ENCODE measurements at regions not wholly inside any gene's neighbourhood (a gene's known extent, or its start where the extent isn't known, plus 50 kb on each side); places are given as distances from the start of the nearest gene placed in this dataset.
"Not testable (repeated sequence)": the region's sequence is repeated elsewhere in the genome, so short reads cannot be mapped to it uniquely, and the experiment has no call there.

- FAIRE-seq, result no peak
Observed at GRCh38 chr2:40584432-40584831, 132.5 kb upstream of the SLC8A1 start.

DNA sequence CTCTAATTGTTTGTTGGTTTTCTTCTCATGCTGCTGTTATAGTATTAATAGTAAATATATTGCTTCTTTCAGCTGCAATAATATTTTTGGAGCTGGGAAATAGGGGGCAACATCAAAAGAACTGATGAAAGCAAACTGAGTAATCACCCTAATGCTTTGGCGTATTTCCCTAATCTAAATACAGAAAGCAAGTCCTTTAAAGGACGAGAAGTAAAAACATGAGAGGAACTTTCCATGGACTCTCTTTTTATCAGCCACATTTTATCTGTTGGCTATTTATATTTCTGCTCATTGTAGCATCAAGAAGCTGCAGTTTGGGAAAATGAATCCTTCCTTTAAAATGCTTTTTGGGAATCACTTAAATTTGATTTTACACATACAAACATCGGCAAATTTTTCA is 139.9 kb upstream of the SLC8A1 start:
- FAIRE-seq, result no peak

- peak; percentile 25 for FAIRE-seq
Observed at GRCh38 chr2:40592218-40592617, 140.3 kb upstream of the SLC8A1 start.

DNA sequence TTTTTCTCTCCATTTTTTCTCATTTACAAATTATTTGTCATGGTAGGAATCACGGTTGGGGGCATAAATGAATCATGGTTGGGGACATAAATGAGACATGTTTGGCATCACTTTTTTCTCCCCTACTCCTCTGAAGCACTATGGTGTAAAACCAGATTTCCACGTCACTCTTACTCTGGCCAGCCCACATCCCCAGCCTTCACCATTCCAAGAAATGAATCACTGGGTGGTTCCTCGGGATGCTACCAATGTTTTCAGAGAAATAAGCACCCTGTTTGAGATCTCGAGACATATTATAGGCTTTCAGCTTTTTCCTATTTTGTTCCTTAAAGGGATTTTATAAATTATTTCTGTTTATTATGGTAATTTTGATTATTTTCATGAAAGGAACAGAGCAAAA is 155.0 kb upstream of the SLC8A1 start:
- FAIRE-seq, result no peak

DNA sequence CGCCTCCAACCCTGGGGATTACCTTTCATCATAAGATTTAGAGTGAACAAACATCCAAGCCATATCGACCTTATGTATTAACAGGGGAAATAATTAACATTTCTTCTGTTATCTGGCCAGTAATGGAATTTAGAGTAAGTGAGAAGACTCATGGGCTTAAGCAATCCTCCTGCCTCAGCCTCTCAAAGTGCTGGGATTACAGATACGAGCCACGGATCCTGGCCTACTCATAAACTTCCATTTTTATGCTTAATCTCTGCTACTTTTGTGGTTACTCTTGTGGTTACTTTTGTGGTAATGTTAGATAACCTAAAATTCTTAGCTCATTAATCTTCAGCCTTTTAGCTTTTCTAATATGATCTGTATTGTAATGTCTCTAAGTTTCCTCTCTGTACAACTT is 159.3 kb upstream of the SLC8A1 start:
- FAIRE-seq, result no peak

- no peak for FAIRE-seq
Observed at GRCh38 chr2:40625849-40626248, 174.0 kb upstream of the SLC8A1 start.

- FAIRE-seq, result no peak
Observed at GRCh38 chr2:40628556-40628955, 176.7 kb upstream of the SLC8A1 start.

DNA sequence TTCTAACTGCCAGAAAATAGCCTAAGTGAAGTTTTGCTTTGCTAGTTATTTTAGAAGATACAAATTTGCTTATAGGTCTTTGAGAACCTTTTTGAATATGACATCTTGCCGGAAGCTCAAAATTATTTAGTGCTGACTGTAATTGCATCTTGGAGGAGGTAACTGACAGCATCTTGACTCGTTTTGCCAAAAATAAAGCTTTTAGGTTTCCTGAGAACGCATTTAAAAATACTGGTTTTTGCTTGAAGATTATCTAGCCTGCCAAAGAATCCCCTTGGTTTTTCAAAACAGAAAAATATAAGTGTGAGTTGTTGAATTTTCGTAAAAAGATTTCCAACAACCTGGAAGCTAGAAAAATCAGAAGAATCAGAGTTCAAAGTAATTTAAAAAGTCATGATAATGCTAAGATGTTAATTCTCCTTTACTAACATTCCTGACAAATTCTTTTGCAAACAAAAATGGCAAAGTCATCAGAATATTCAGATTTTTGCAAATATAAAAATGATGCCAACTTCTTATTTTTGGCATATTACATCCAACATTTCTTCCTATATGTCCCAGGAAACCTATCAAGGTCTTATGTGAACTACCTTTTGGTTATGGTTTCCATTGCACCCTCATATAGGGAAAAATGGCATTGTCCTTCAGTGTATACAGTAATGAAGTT is 178.0 kb upstream of the SLC8A1 start:
- no peak for FAIRE-seq

GRCh38 chr2:40639320-40639719 is 187.4 kb upstream of the SLC8A1 start:
- no peak for FAIRE-seq

- no peak for FAIRE-seq
Observed at GRCh38 chr2:40642237-40642636, 190.3 kb upstream of the SLC8A1 start.

DNA sequence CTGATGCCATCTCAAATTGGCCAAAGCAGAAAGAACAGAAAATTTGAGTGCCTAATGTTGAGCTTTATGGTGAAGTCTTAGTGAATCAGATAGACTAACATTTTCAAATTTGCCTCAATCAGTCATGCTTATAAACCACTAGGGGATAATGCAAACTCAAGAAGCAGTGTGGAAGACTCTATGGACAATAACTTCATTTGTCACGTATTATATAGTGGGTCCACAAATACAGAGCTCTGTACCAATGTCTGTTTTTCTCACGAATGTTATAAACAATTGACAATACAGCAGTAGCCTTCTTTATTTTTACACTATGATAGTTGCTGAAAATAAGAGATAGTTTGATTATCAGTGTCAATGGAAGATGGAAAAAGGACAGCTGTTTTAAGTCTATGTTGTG is 190.8 kb upstream of the SLC8A1 start:
- no peak for FAIRE-seq

- FAIRE-seq, result no peak
Observed at GRCh38 chr2:40646642-40647041, 194.8 kb upstream of the SLC8A1 start.

GRCh38 chr2:40652155-40652554 is 200.3 kb upstream of the SLC8A1 start:
- no peak for FAIRE-seq

- no peak for FAIRE-seq
Observed at GRCh38 chr2:40653829-40654228, 201.9 kb upstream of the SLC8A1 start.

DNA sequence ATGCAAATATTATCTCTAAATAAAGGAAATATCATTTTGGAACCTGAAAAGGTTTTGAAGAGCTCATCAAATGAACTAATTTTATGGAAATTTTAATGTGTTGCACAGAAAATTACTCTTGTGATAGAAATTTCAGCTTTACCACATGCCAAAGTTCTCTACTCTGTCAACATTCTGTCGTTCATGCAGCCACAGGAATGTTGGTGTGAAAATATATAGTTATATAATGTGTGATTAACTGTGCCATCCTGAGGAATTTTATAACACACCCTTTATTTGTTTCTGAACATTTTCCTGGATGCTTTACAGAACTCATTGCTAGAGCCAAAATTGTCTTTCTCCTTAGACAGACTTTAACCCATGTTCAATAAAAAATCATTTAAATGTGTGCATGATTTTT is 202.5 kb upstream of the SLC8A1 start:
- no peak for FAIRE-seq

DNA sequence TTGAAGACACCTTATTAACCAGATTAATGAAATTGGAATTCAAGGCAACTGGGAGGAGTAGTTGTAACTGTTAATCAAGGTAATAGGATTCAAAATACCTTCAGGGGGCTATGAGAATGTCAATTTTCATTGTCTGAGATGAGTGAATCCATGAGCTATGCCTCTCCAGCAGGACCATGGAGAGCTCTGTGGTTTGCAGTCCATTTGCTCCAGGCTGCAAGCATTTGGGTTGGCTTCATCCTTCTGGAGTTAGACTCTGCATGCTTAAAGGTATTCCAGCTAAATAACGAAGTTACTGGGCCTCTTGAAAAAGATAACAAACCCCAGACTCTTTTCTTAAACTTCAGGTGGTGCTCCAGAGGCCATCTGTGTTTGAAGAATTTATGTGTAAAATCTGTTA is 207.1 kb upstream of the SLC8A1 start:
- no peak for FAIRE-seq

DNA sequence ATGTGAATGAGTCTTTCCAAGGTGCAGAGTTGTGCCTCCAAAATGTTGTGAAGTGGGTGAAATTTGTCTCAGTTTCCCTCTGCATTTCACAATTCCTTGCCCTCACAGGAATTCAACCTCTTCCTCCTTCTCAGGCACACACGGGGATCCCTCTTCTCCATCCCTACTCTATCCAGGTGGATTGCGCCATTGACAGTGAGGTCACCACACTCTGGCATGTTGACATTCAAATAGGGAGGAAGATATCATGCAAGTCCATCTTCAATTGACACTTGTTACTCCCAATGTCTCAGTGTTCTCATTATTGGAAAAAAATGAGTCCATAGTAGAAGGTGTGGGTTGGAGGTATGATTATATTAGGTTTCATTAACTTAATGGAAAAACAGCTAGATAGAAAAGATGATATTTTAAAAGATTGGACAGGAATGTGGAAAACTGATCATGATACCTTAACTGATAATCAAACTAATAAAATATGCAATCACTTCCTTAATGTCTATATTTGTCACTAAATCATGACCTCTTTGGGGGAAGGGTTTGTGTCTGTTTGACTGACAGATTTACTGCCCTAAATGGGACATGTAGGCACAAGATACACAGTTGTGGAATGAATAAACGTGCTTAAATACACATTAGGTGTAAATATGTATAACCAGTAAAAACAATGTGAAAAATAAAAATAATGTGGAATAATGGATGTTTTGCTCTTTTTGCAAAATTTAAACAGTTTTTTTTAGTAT is 213.8 kb upstream of the SLC8A1 start:
- peak; percentile 29 for FAIRE-seq

GRCh38 chr2:40666398-40666797 is 214.5 kb upstream of the SLC8A1 start:
- no peak for FAIRE-seq

DNA sequence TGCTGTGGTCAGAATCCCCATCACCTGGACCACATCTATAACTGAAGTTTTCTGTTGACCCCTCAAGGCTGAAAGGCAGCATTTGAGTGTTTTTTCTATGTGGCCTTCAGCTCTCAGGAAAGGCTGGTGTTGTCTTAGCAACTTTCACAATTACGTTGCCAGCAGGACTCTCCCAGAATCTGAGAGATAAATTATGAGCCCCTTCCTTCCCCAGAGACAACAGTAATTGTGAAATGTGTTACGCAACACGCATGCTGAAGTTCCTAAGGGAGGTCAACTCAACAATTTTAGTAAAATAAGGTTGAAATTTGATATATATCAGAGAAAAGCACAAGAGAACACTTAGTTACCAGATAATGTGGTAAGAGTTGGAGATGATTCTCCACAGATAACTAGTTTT is 216.5 kb upstream of the SLC8A1 start:
- no peak for FAIRE-seq

DNA sequence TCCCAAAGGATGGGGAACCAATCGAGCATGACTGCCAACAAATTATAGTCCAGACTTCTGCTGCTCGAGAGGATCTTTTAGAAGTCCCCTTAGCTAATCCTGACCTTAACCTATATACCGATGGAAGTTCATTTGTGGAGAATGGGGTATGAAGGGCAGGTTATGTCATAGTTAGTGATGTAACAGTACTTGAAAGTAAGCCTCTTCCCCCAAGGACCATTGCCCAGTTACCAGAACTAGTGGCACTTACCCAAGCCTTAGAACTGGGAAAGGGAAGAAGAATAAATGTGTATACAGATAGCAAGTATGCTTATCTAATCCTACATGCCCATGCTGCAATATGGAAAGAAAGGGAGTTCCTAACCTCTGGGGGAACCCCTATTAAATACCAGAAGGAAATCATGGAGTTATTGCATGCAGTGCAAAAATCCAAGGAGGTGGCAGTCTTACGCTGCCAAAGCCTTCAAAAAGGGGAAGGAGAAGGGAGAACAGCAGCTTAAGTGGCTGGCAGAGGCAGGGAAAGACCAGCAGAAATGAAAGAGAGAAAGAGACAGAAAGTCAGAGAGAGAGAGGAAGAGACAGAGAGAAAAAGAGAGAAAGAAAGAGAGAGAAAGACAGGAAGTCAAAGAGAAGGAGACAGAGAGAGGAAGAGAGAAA is 224.4 kb upstream of the SLC8A1 start:
- FAIRE-seq, result not testable (repeated sequence)

DNA sequence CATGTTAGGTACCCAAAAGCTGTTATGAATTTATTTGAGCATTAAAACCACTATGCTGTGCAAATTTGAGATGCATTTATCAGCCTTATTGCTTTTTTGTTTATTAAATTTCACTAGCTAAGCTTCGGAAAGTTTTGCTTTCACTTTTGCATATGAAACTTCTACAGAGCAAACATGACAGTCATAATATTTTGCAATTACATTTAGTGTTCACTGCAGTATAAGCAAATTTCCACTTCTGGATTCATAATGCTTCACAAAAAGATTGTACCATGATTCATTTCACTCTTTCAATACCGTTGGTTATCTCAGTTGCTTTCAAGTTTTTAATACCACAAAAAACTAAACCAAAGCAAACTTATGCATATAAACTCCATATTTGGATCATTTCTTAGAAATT is 228.7 kb upstream of the SLC8A1 start:
- no peak for FAIRE-seq

DNA sequence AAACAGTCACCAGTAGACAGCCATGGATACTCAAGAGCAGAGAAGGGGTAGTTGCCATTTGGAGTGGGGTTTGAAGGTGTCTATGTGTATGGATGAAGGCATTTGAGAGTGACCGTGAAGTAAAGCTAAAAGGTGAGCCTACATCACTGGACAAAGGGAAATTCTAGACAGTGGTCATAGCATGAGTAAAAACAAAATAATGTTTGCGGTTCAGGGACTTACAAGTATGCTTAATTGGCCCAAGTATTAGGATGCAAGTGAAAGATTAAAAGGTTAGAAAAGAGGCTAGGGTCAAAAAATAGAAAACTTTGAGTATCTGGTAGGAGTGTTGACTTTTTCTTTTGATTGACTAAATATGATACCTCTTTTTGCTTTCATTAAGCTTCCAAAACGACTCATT is 238.1 kb upstream of the SLC8A1 start:
- FAIRE-seq, result no peak

GRCh38 chr2:40690525-40690924 is 238.6 kb upstream of the SLC8A1 start:
- FAIRE-seq, result no peak

GRCh38 chr2:40700231-40700954 is 248.5 kb upstream of the SLC8A1 start:
- no peak for FAIRE-seq
